Endothelial cell (in vitro differentiated cells): ENCODE measurements at regions not wholly inside any gene's neighbourhood (a gene's known extent, or its start where the extent isn't known, plus 50 kb on each side); places are given as distances from the start of the nearest gene placed in this dataset.
"Not testable (repeated sequence)": the region's sequence is repeated elsewhere in the genome, so short reads cannot be mapped to it uniquely, and the experiment has no call there.

ENCODE experiments used
- DNase-seq: peaks from one replicate; pipeline ENCODE4 v3.0.0; 2021; ENCODE audit warnings: low spot score
- H3K27ac Mint-ChIP-seq: one replicate; pipeline ENCODE4 v1.8.0; 2021; ENCODE audit warnings: mixed read lengths, inconsistent platforms; ENCODE audit not compliant: unreplicated experiment
- H3K27me3 Mint-ChIP-seq: one replicate; pipeline ENCODE4 v1.8.0; 2021; ENCODE audit warnings: mild to moderate bottlenecking, moderate library complexity, mixed read lengths, inconsistent platforms; ENCODE audit not compliant: unreplicated experiment
- H3K36me3 Mint-ChIP-seq: one replicate; pipeline ENCODE4 v1.8.0; 2021; ENCODE audit warnings: mild to moderate bottlenecking, low read depth, mixed read lengths, inconsistent platforms; ENCODE audit not compliant: unreplicated experiment
- H3K4me1 Mint-ChIP-seq: one replicate; pipeline ENCODE4 v1.8.0; 2021; ENCODE audit warnings: mild to moderate bottlenecking, mixed read lengths, inconsistent platforms; ENCODE audit not compliant: unreplicated experiment
- H3K4me3 Mint-ChIP-seq: one replicate; pipeline ENCODE4 v1.8.0; 2021; ENCODE audit warnings: mild to moderate bottlenecking, mixed read lengths, inconsistent platforms; ENCODE audit not compliant: unreplicated experiment
- H3K9me3 Mint-ChIP-seq: one replicate; pipeline ENCODE4 v1.8.0; 2021; ENCODE audit warnings: mixed read lengths, inconsistent platforms; ENCODE audit not compliant: unreplicated experiment
- CTCF ChIP-seq: fragments of 200-600 bp; sonication (generic); IDR thresholded peaks from one replicate; pipeline ENCODE4 v1.5.0; 2021; ENCODE audit warnings: antibody characterized with exemption; ENCODE audit not compliant: unreplicated experiment

GRCh38 chr19:20294181-20294580, 127.2 kb downstream of the ZNF486 start:
- DNase-seq: no peak
- H3K4me1 Mint-ChIP-seq: no peaks in the 10 kb centered on the region
- no peaks in the 10 kb centered on the region for H3K36me3 Mint-ChIP-seq
- no peaks in the 10 kb centered on the region for H3K27me3 Mint-ChIP-seq
- no peak overlapping the region for H3K27ac Mint-ChIP-seq
- TF ChIP-seq CTCF: no peak
- H3K9me3 Mint-ChIP-seq: no peaks in the 10 kb centered on the region
- H3K4me3 Mint-ChIP-seq: no peak overlapping the region

GRCh38 chr19:20292520-20292919, 125.5 kb downstream of the ZNF486 start:
- H3K27ac Mint-ChIP-seq, H3K4me1 Mint-ChIP-seq, H3K9me3 Mint-ChIP-seq, H3K27me3 Mint-ChIP-seq, H3K36me3 Mint-ChIP-seq, H3K4me3 Mint-ChIP-seq, DNase-seq: not testable (repeated sequence)

GRCh38 chr19:20289186-20289585, 122.2 kb downstream of the ZNF486 start:
- H3K27ac Mint-ChIP-seq: no peak overlapping the region
- H3K9me3 Mint-ChIP-seq: no peaks in the 10 kb centered on the region

GRCh38 chr19:20287070-20287469, 120.1 kb downstream of the ZNF486 start:
- H3K27ac Mint-ChIP-seq: no peak overlapping the region
- no peak for TF ChIP-seq CTCF
- H3K27me3 Mint-ChIP-seq: no peaks in the 10 kb centered on the region
- no peak for DNase-seq
- H3K9me3 Mint-ChIP-seq: no peaks in the 10 kb centered on the region
- H3K36me3 Mint-ChIP-seq: no peaks in the 10 kb centered on the region
- peaks cover 10% of the 10 kb centered on the region for H3K4me1 Mint-ChIP-seq
- no peak overlapping the region for H3K4me3 Mint-ChIP-seq

More at GRCh38 chr19:20289186-20289585, 122.2 kb downstream of the ZNF486 start:
- H3K4me3 Mint-ChIP-seq: no peak overlapping the region
- DNase-seq: no peak
- H3K27me3 Mint-ChIP-seq: no peaks in the 10 kb centered on the region
- H3K4me1 Mint-ChIP-seq: peaks cover 10% of the 10 kb centered on the region
- no peak for TF ChIP-seq CTCF
- H3K36me3 Mint-ChIP-seq: no peaks in the 10 kb centered on the region

GRCh38 chr19:20285876-20286275, 118.9 kb downstream of the ZNF486 start:
- H3K27me3 Mint-ChIP-seq, H3K4me3 Mint-ChIP-seq, H3K9me3 Mint-ChIP-seq, DNase-seq, H3K36me3 Mint-ChIP-seq, H3K4me1 Mint-ChIP-seq, H3K27ac Mint-ChIP-seq: not testable (repeated sequence)

GRCh38 chr19:20279516-20279915, 112.5 kb downstream of the ZNF486 start:
- H3K4me1 Mint-ChIP-seq: peaks cover 16% of the 10 kb centered on the region
- H3K36me3 Mint-ChIP-seq: no peaks in the 10 kb centered on the region
- H3K27ac Mint-ChIP-seq: no peak overlapping the region
- no peak for TF ChIP-seq CTCF
- H3K27me3 Mint-ChIP-seq: no peaks in the 10 kb centered on the region
- DNase-seq: no peak
- H3K4me3 Mint-ChIP-seq: no peak overlapping the region
- H3K9me3 Mint-ChIP-seq: no peaks in the 10 kb centered on the region
